ENCODE measurements at regions not wholly inside any gene's neighbourhood (a gene's known extent, or its start where the extent isn't known, plus 50 kb on each side); places are given as distances from the start of the nearest gene placed in this dataset.

GRCh38 chr5:138657360-138657759, 82.2 kb upstream of the HSPA9 start:
- no peak overlapping the region for H3K27ac ChIP-seq
- TF ChIP-seq, protein P1, sequence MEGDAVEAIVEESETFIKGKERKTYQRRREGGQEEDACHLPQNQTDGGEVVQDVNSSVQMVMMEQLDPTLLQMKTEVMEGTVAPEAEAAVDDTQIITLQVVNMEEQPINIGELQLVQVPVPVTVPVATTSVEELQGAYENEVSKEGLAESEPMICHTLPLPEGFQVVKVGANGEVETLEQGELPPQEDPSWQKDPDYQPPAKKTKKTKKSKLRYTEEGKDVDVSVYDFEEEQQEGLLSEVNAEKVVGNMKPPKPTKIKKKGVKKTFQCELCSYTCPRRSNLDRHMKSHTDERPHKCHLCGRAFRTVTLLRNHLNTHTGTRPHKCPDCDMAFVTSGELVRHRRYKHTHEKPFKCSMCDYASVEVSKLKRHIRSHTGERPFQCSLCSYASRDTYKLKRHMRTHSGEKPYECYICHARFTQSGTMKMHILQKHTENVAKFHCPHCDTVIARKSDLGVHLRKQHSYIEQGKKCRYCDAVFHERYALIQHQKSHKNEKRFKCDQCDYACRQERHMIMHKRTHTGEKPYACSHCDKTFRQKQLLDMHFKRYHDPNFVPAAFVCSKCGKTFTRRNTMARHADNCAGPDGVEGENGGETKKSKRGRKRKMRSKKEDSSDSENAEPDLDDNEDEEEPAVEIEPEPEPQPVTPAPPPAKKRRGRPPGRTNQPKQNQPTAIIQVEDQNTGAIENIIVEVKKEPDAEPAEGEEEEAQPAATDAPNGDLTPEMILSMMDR (IDR thresholded peaks at IDR 0.05) = no peak
- H3K4me1 ChIP-seq (ENCODE audit: control insufficient read depth in 1 of 2, insufficient read depth in 1 of 2, low read depth in 1 of 2, low read length in 1 of 2) = peaks cover 5% of the 10 kb centered on the region in 2 experiments
- H3K9me3 ChIP-seq = no peaks in the 10 kb centered on the region
- H3K36me3 ChIP-seq = no peaks in the 10 kb centered on the region
- H3K27me3 ChIP-seq = peaks cover 99% of the 10 kb centered on the region
- H3K4me3 ChIP-seq (ENCODE audit: low read depth in 1 of 2, low read length in 1 of 2) = no peak overlapping the region

DNA sequence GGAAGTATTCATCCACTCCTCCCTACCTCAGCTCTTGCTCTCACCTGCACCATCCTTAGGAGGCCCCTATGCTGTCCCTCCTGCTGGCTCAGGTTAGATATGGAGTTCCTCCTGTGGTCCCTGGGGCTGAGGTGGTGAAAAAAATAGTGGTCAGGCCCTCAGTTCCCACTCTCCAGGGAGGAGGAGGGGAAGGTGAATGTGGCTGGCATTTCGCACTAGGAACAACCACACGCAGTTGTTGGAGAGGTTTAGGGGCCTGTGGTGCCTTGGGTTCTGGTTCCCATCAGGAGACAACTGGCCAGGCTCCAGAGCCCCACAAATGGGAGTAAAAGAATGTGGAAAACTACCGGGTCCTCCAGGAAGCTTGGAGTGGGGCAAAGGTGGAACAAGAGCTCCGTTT, 81.7 kb upstream of the HSPA9 start:
- peaks cover 5% of the 10 kb centered on the region in 2 experiments for H3K4me1 ChIP-seq (ENCODE audit: control insufficient read depth in 1 of 2, insufficient read depth in 1 of 2, low read depth in 1 of 2, low read length in 1 of 2)
- no peaks in the 10 kb centered on the region for H3K9me3 ChIP-seq
- H3K27ac ChIP-seq = no peak overlapping the region
- no peak overlapping the region for H3K4me3 ChIP-seq (ENCODE audit: low read depth in 1 of 2, low read length in 1 of 2)
- no peaks in the 10 kb centered on the region for H3K36me3 ChIP-seq
- TF ChIP-seq, protein P1 (IDR thresholded peaks at IDR 0.05) = no peak
- peaks cover 99% of the 10 kb centered on the region for H3K27me3 ChIP-seq

DNA sequence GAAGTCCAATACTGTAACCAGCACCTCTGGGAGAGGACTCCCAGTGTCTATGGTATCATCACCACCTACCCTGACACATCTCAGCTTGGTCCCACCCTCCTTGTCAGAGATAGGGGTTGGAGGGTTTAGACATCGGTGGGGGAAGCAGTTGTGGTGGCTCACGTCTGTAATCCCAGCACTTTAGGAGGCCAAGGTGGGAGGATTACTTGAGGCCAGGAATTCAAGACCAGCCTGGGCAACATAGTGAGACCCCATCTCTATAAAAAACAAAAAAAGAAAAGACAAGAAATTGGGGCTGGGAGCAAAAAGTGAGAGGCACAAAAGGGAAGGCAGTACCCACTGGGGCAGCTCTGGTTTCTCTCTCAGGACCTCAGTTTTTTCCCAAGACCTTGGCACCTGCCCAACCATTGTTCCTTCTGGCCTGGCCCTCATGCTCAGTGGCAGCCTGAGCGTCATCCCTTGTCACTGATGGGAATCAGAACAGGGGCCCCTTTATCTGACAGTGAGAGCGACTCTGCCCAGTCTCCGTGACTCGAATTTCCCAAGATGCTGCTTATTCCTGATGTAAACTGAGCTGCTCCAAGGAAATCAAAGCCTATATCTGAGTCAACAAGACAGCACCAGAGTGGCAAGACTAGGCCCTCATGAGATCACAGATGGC, 80.5 kb upstream of the HSPA9 start:
- Histone ChIP-seq H3K36me3 (no peaks in the 10 kb centered on the region), H3K27me3 (peaks cover 99% of the 10 kb centered on the region), H3K4me1 (ENCODE audit: control insufficient read depth in 1 of 2, insufficient read depth in 1 of 2, low read depth in 1 of 2, low read length in 1 of 2) (peaks cover 5% of the 10 kb centered on the region in 2 experiments), H3K4me3 (ENCODE audit: low read depth in 1 of 2, low read length in 1 of 2) (no peak overlapping the region), H3K9me3 (no peaks in the 10 kb centered on the region), H3K27ac (no peak overlapping the region)
- TF ChIP-seq, protein P1 (IDR thresholded peaks at IDR 0.05) = no peak

DNA sequence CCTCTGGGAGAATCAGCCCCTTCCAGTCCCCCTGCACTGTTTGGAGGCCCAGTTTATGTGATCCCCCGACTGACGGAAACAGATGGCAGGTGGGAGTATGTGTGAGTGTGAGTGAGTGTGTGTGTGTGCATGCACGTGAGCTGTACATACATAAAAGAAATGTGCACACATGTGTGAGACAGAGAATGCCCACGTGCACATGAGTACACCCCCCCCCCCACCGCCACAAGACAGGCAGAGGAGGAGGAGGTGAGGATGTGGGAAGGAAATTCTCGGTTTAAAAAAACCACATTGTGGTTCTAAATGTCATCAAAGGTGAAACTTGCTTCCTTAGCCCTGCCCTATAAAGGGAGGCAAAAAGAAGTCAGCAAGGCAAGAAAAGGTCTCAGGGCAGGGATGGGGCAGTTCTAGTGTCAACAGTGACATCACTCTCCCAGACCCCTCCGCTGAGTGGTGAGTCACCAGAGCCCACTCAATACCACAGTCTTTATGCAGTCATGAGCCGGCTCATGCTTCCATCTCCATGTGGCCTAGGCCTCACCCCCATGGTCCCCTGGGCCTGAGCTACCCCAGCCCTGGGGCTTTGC, 79.2 kb upstream of the HSPA9 start:
- H3K4me1 ChIP-seq (ENCODE audit: control insufficient read depth in 1 of 2, insufficient read depth in 1 of 2, low read depth in 1 of 2, low read length in 1 of 2) = peaks cover 5% of the 10 kb centered on the region in 2 experiments
- TF ChIP-seq, protein P1 (IDR thresholded peaks at IDR 0.05) = no peak

GRCh38 chr5:138653502-138653901, 78.3 kb upstream of the HSPA9 start:
- Histone ChIP-seq H3K36me3 (no peaks in the 10 kb centered on the region), H3K27me3 (peaks cover 99% of the 10 kb centered on the region), H3K4me3 (ENCODE audit: low read depth in 1 of 2, low read length in 1 of 2) (no peak overlapping the region), H3K4me1 (ENCODE audit: control insufficient read depth in 1 of 2, insufficient read depth in 1 of 2, low read depth in 1 of 2, low read length in 1 of 2) (peaks cover 5% of the 10 kb centered on the region in 2 experiments), H3K9me3 (no peaks in the 10 kb centered on the region), H3K27ac (no peak overlapping the region)
- TF ChIP-seq, protein P1 (IDR thresholded peaks at IDR 0.05) = no peak

More for the DNA sequence above, 79.2 kb upstream of the HSPA9 start:
- no peaks in the 10 kb centered on the region for H3K9me3 ChIP-seq
- H3K27me3 ChIP-seq = peaks cover 99% of the 10 kb centered on the region
- H3K4me3 ChIP-seq (ENCODE audit: low read depth in 1 of 2, low read length in 1 of 2) = no peak overlapping the region
- no peak overlapping the region for H3K27ac ChIP-seq
- H3K36me3 ChIP-seq = no peaks in the 10 kb centered on the region
